Activated naive CD4-positive, alpha-beta T cell treated with anti-CD3 and anti-CD28 coated beads, Interleukin-2, amount 50 U/mL, for 24 hours (primary cell): ENCODE measurements at regions not wholly inside any gene's neighbourhood (a gene's known extent, or its start where the extent isn't known, plus 50 kb on each side); places are given as distances from the start of the nearest gene placed in this dataset.

Experiments used
- H3K27ac Mint-ChIP-seq: one replicate; pipeline ENCODE4 v1.8.0; 2021; ENCODE audit warnings: mild to moderate bottlenecking, mixed read lengths
- H3K27me3 Mint-ChIP-seq: one replicate; pipeline ENCODE4 v1.8.0; 2021; ENCODE audit warnings: mixed read lengths
- H3K36me3 Mint-ChIP-seq: one replicate; pipeline ENCODE4 v1.8.0; 2021; ENCODE audit warnings: mixed read lengths
- H3K4me1 Mint-ChIP-seq: one replicate; pipeline ENCODE4 v1.8.0; 2021; ENCODE audit warnings: mixed read lengths
- H3K4me3 Mint-ChIP-seq: one replicate; pipeline ENCODE4 v1.8.0; 2021; ENCODE audit warnings: mild to moderate bottlenecking, mixed read lengths
- H3K9me3 Mint-ChIP-seq: one replicate; pipeline ENCODE4 v1.8.0; 2021; ENCODE audit warnings: mixed read lengths

GRCh38 chr4:123613586-123614344, 217.2 kb downstream of the SPRY1 start:
- no peaks in the 10 kb centered on the region for H3K27me3 Mint-ChIP-seq
- H3K9me3 Mint-ChIP-seq, result no peaks in the 10 kb centered on the region
- H3K4me3 Mint-ChIP-seq, result no peak overlapping the region
- no peaks in the 10 kb centered on the region for H3K36me3 Mint-ChIP-seq
- H3K27ac Mint-ChIP-seq, result no peak overlapping the region
- H3K4me1 Mint-ChIP-seq, result peaks cover 12% of the 10 kb centered on the region

DNA sequence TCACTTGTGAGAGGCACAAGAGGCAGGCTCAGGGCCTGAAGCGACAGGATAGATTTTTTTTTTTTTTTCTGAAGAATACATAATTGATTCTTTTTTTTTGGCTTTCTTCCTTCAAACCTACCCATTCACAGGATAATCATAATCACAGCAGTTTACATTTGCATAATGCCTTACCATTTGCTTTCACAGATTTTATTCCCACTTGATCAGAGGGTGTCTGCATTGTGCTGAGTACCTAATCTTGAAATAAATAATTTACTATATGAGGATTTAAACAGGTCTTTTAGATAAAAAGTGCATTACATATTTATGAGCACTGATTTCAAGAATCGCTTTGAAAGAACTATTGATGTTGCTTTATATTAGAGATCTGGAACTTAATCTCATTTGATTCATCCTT, 219.3 kb downstream of the SPRY1 start:
- no peak overlapping the region for H3K27ac Mint-ChIP-seq
- no peaks in the 10 kb centered on the region for H3K27me3 Mint-ChIP-seq
- no peaks in the 10 kb centered on the region for H3K36me3 Mint-ChIP-seq
- H3K4me1 Mint-ChIP-seq, result peaks cover 12% of the 10 kb centered on the region
- H3K4me3 Mint-ChIP-seq, result no peak overlapping the region
- no peaks in the 10 kb centered on the region for H3K9me3 Mint-ChIP-seq

DNA sequence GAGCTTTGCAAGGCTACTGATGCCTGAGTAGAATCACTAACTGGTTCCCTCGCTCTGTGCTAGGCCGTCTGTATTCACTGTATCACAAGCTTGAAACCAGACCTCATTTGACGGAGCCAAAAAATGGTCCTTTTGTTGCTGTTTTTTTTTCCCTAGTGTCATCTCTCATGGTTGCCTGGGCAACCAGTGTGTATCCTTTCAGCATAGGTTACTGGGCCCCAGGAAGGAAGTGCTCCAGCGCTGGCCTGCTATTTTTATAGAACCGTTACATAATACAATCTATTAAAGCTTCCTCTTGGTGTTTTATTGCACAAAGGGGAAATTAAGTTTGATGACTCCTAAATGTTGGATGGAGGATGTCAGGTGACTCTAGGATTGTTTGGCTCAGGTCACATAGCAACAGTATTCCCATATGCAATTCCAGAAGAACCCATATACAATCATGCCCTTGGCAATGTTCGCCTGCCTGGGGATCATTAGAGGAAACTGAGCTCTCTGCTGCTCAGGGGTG, 220.4 kb downstream of the SPRY1 start:
- Mint-ChIP-seq H3K4me1 (peaks cover 12% of the 10 kb centered on the region), H3K4me3 (no peak overlapping the region), H3K36me3 (no peaks in the 10 kb centered on the region), H3K27ac (no peak overlapping the region), H3K27me3 (no peaks in the 10 kb centered on the region), H3K9me3 (no peaks in the 10 kb centered on the region)

- Mint-ChIP-seq H3K27me3 (no peaks in the 10 kb centered on the region), H3K9me3 (no peaks in the 10 kb centered on the region), H3K27ac (peak overlapping the region; percentile 20), H3K4me3 (no peak overlapping the region), H3K36me3 (no peaks in the 10 kb centered on the region), H3K4me1 (peaks cover 12% of the 10 kb centered on the region)
These were observed 221.2 kb downstream of the SPRY1 start for GRCh38 chr4:123617791-123618190.

DNA sequence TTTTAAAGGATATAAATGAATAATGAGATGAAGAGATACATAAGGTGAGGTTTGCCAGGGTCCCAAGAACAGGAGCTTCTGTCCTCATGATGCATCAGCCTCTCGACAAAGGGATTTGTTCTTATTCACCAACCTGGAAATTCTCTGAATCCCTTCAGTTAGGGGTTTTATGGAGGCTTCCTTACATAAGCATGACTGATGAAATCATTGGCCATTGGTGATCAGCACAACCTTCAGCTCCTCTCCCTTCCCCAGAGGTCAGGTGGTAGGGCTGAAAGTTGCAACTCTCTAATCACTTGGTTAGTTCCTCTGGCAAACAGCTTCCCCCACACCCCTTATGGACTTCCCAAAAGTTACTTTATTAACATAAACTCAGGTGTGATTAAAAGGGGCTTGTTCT, 222.0 kb downstream of the SPRY1 start:
- Mint-ChIP-seq H3K27ac (no peak overlapping the region), H3K9me3 (no peaks in the 10 kb centered on the region), H3K27me3 (no peaks in the 10 kb centered on the region), H3K4me3 (no peak overlapping the region), H3K4me1 (peaks cover 12% of the 10 kb centered on the region), H3K36me3 (no peaks in the 10 kb centered on the region)

GRCh38 chr4:123619326-123619725, 222.7 kb downstream of the SPRY1 start:
- no peaks in the 10 kb centered on the region for H3K27me3 Mint-ChIP-seq
- no peaks in the 10 kb centered on the region for H3K9me3 Mint-ChIP-seq
- H3K4me3 Mint-ChIP-seq, result no peak overlapping the region
- no peak overlapping the region for H3K27ac Mint-ChIP-seq
- H3K4me1 Mint-ChIP-seq, result peaks cover 12% of the 10 kb centered on the region
- H3K36me3 Mint-ChIP-seq, result no peaks in the 10 kb centered on the region

DNA sequence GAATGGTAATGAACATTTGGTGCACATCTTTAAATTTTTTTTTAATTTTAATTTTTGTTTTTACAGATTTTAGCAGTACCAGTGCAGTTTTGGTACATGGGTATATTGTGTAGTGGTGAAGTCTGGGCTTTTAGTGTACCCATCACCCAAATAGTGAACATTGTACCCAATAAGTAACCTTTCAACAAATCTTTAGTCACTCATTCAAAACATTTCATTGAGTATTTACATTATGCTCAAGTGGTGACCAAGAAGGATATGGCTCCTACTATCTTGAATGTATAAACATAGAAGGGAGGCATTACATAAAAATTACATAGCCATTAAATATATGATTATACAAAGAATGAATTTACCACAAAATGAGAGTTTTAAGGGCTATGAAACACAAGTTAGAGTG, 223.3 kb downstream of the SPRY1 start:
- Mint-ChIP-seq H3K4me1 (peaks cover 12% of the 10 kb centered on the region), H3K27ac (peak overlapping the region; percentile 48), H3K36me3 (no peaks in the 10 kb centered on the region), H3K4me3 (no peak overlapping the region), H3K9me3 (no peaks in the 10 kb centered on the region), H3K27me3 (no peaks in the 10 kb centered on the region)

- Mint-ChIP-seq H3K4me1 (peaks cover 12% of the 10 kb centered on the region), H3K27ac (no peak overlapping the region), H3K36me3 (no peaks in the 10 kb centered on the region), H3K4me3 (no peak overlapping the region), H3K9me3 (no peaks in the 10 kb centered on the region), H3K27me3 (peaks cover 1% of the 10 kb centered on the region)
These were observed 224.6 kb downstream of the SPRY1 start for GRCh38 chr4:123621072-123621705.

DNA sequence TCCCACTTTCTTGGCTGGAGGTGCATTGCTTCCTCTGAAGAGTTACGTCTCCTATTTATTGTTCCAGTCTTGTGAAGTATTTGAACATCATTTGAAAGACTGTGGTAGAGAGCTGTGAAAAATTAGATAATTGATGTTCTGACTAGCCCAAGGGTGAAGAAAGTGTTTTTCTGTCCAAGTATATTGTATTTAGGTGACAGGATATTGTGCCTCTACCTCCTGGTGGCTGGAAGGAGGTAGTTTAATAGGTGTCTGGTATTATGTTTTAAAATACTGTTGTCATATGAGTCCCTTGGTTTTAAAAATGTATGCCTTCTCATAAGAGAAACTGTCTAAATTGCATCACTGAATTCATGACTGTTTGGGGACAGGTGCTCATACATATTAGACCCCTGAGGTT, 226.0 kb downstream of the SPRY1 start:
- peaks cover 1% of the 10 kb centered on the region for H3K27me3 Mint-ChIP-seq
- H3K9me3 Mint-ChIP-seq, result no peaks in the 10 kb centered on the region
- H3K4me3 Mint-ChIP-seq, result no peak overlapping the region
- H3K4me1 Mint-ChIP-seq, result no peaks in the 10 kb centered on the region
- H3K36me3 Mint-ChIP-seq, result no peaks in the 10 kb centered on the region
- H3K27ac Mint-ChIP-seq, result no peak overlapping the region

DNA sequence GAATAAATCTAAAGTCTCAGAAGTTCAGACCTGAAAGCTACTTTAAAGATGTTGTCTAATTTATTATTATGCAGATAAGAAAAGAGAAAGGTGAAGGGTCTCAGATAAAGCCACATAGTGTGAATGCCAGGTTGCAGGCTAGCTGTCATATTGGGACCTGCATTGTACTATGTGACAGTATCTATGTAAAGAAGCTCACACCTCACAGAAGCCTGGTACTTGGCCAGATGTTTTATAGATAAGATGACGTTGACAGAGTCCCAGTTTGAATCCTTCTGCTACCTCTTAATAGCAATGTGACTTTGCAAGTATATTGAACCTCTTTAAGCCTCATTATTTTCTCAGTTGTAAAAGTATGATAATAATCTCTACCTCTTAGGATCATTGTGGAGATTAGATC, 227.0 kb downstream of the SPRY1 start:
- Mint-ChIP-seq H3K9me3 (no peaks in the 10 kb centered on the region), H3K27ac (no peak overlapping the region), H3K36me3 (no peaks in the 10 kb centered on the region), H3K4me1 (no peaks in the 10 kb centered on the region), H3K27me3 (peaks cover 1% of the 10 kb centered on the region), H3K4me3 (no peak overlapping the region)

GRCh38 chr4:123624959-123625358, 228.4 kb downstream of the SPRY1 start:
- Mint-ChIP-seq H3K36me3 (no peaks in the 10 kb centered on the region), H3K27me3 (peaks cover 1% of the 10 kb centered on the region), H3K9me3 (no peaks in the 10 kb centered on the region), H3K4me3 (no peak overlapping the region), H3K27ac (no peak overlapping the region), H3K4me1 (no peaks in the 10 kb centered on the region)

DNA sequence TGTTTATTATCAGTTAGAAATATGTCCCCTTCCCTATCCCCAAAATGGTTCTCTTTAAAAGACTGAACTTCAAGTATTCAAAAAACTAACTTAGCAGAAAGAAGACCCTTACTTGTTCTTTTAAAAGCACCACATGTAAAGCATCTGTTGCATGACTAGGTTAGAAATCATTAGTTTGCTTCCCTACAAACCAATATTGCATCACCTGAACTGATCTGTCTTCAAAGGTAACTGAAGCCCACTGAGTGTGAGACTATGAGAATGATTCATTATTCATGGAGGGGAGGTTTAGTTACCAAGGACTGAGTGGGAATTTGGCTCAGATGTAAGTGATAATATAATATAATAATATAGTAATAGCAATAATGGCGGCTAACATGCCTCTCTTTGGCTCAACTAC, 231.7 kb downstream of the SPRY1 start:
- Mint-ChIP-seq H3K4me3 (no peak overlapping the region), H3K4me1 (no peaks in the 10 kb centered on the region), H3K27ac (no peak overlapping the region), H3K9me3 (no peaks in the 10 kb centered on the region), H3K36me3 (no peaks in the 10 kb centered on the region), H3K27me3 (peaks cover 1% of the 10 kb centered on the region)

GRCh38 chr4:123631786-123632692, 235.4 kb downstream of the SPRY1 start:
- H3K27me3 Mint-ChIP-seq, result no peaks in the 10 kb centered on the region

DNA sequence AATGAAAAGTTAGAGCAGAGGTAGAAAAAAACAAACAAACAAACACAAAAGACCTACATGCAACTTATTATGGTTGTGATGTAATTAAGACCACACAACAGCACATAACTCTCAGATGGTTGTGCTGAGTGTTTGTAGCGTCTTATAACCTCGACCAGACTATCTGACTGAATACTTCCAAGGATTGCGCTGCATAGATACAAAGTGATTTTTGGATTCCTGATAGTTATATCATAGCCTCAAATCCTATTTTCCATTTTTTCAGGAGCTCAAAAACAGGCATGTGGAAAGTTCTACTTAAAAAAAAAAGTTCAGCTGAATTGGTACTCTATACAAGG, 236.1 kb downstream of the SPRY1 start:
- Mint-ChIP-seq H3K4me1 (no peaks in the 10 kb centered on the region), H3K27me3 (no peaks in the 10 kb centered on the region), H3K36me3 (no peaks in the 10 kb centered on the region), H3K9me3 (peaks cover 12% of the 10 kb centered on the region), H3K4me3 (no peak overlapping the region), H3K27ac (no peak overlapping the region)

More at GRCh38 chr4:123631786-123632692, 235.4 kb downstream of the SPRY1 start:
- H3K4me3 Mint-ChIP-seq, result no peak overlapping the region
- H3K9me3 Mint-ChIP-seq, result peaks cover 12% of the 10 kb centered on the region
- no peaks in the 10 kb centered on the region for H3K36me3 Mint-ChIP-seq
- H3K4me1 Mint-ChIP-seq, result no peaks in the 10 kb centered on the region
- H3K27ac Mint-ChIP-seq, result no peak overlapping the region

DNA sequence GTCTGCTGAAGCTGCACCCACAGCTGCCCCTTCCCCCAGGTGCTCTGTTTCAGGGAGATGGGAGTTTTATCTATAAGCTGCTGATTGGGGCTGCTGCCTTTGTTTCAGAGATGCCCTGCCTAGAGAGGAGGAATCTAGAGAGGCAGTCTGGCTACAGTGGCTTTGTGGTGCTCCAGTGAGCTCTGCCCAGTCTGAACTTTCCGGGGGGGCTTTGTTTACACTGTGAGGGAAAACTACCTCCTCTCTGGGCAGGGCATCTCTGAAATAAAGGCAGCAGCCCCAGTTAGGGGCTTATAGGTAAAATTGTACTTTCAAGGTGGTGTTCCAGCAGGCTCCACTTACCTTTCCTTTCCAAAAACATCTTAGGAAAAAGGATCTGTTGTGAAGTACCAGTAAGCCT, 242.2 kb downstream of the SPRY1 start:
- H3K4me3 Mint-ChIP-seq, result no peak overlapping the region
- H3K36me3 Mint-ChIP-seq, result no peaks in the 10 kb centered on the region
- H3K27me3 Mint-ChIP-seq, result peaks cover 1% of the 10 kb centered on the region
- peaks cover 12% of the 10 kb centered on the region for H3K9me3 Mint-ChIP-seq
- H3K4me1 Mint-ChIP-seq, result peaks cover 6% of the 10 kb centered on the region
- no peak overlapping the region for H3K27ac Mint-ChIP-seq

- Mint-ChIP-seq H3K27ac (peak overlapping the region; percentile 42), H3K27me3 (peaks cover 1% of the 10 kb centered on the region), H3K4me1 (peaks cover 6% of the 10 kb centered on the region), H3K36me3 (no peaks in the 10 kb centered on the region), H3K9me3 (peaks cover 6% of the 10 kb centered on the region), H3K4me3 (no peak overlapping the region)
These were observed 243.7 kb downstream of the SPRY1 start for GRCh38 chr4:123640271-123640670.
